ENCODE measurements at regions not wholly inside any gene's neighbourhood (a gene's known extent, or its start where the extent isn't known, plus 50 kb on each side); places are given as distances from the start of the nearest gene placed in this dataset.
"Not testable (repeated sequence)": the region's sequence is repeated elsewhere in the genome, so short reads cannot be mapped to it uniquely, and the experiment has no call there.

DNA sequence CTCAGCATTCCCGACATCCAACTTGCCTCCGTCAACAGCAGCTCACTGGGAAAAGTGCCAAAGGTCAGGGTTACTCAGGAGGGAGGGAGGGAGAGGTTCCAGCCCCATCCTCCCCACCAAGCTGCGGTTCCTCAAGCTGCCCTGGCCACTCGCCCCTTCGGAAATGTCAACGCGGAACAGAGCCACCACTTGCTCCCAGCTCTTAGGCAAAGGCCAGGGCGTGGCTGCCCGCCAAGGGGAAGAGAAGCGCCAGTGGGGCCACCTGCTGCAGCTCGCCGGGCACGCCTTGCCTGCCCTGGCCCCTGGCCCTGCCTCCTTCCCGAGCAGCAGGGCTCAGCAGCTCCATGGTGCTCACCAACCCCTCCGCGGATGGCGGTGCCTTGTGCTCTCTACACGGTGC, 531.1 kb downstream of the TP53TG3F start:
- TF ChIP-seq TAF1 (CRISPR knock-in tag; IDR thresholded peaks at IDR 0.05); XRCC5 (optimal IDR thresholded peaks at IDR 0.05; ENCODE audit: low read length); ZNF224 (CRISPR knock-in tag; IDR thresholded peaks at IDR 0.05); HDAC2 (CRISPR knock-in tag; IDR thresholded peaks at IDR 0.05); ZMYM3 (CRISPR knock-in tag; IDR thresholded peaks at IDR 0.05): not testable (repeated sequence)
- TF ChIP-seq, protein P1, sequence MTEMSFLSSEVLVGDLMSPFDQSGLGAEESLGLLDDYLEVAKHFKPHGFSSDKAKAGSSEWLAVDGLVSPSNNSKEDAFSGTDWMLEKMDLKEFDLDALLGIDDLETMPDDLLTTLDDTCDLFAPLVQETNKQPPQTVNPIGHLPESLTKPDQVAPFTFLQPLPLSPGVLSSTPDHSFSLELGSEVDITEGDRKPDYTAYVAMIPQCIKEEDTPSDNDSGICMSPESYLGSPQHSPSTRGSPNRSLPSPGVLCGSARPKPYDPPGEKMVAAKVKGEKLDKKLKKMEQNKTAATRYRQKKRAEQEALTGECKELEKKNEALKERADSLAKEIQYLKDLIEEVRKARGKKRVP (CRISPR knock-in tag; IDR thresholded peaks at IDR 0.05): not testable (repeated sequence)
- TF ChIP-seq, protein P2, sequence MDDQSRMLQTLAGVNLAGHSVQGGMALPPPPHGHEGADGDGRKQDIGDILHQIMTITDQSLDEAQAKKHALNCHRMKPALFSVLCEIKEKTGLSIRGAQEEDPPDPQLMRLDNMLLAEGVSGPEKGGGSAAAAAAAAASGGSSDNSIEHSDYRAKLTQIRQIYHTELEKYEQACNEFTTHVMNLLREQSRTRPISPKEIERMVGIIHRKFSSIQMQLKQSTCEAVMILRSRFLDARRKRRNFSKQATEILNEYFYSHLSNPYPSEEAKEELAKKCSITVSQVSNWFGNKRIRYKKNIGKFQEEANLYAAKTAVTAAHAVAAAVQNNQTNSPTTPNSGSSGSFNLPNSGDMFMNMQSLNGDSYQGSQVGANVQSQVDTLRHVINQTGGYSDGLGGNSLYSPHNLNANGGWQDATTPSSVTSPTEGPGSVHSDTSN (CRISPR knock-in tag; IDR thresholded peaks at IDR 0.05; ENCODE audit: borderline replicate concordance): not testable (repeated sequence)
- TF ChIP-seq, protein P3, sequence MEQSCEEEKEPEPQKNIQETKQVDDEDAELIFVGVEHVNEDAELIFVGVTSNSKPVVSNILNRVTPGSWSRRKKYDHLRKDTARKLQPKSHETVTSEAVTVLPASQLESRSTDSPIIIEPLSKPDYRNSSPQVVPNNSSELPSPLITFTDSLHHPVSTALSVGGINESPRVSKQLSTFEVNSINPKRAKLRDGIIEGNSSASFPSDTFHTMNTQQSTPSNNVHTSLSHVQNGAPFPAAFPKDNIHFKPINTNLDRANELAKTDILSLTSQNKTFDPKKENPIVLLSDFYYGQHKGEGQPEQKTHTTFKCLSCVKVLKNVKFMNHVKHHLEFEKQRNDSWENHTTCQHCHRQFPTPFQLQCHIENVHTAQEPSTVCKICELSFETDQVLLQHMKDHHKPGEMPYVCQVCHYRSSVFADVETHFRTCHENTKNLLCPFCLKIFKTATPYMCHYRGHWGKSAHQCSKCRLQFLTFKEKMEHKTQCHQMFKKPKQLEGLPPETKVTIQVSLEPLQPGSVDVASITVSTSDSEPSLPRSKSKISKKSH (CRISPR knock-in tag; IDR thresholded peaks at IDR 0.05; ENCODE audit: borderline replicate concordance): not testable (repeated sequence)

Measured in HepG2 (cell line).